ENCODE measurements at regions not wholly inside any gene's neighbourhood (a gene's known extent, or its start where the extent isn't known, plus 50 kb on each side); places are given as distances from the start of the nearest gene placed in this dataset.

GRCh38 chr16:51399908-51400670, 249.0 kb upstream of the SALL1 start:
- TF ChIP-seq CTCF (IDR thresholded peaks at IDR 0.05; ENCODE audit: insufficient read depth, low read depth, low read length, missing control alignments) = no peak
- H3K4me3 ChIP-seq (ENCODE audit: low read length) = no peak overlapping the region
- no peak for DNase-seq (ENCODE audit: low read depth)

- no peak for TF ChIP-seq CTCF (IDR thresholded peaks at IDR 0.05; ENCODE audit: insufficient read depth, low read depth, low read length, missing control alignments)
- DNase-seq (ENCODE audit: low read depth) = no peak
- no peak overlapping the region for H3K4me3 ChIP-seq (ENCODE audit: low read length)
Measured at GRCh38 chr16:51394421-51394820, 243.4 kb upstream of the SALL1 start.

DNA sequence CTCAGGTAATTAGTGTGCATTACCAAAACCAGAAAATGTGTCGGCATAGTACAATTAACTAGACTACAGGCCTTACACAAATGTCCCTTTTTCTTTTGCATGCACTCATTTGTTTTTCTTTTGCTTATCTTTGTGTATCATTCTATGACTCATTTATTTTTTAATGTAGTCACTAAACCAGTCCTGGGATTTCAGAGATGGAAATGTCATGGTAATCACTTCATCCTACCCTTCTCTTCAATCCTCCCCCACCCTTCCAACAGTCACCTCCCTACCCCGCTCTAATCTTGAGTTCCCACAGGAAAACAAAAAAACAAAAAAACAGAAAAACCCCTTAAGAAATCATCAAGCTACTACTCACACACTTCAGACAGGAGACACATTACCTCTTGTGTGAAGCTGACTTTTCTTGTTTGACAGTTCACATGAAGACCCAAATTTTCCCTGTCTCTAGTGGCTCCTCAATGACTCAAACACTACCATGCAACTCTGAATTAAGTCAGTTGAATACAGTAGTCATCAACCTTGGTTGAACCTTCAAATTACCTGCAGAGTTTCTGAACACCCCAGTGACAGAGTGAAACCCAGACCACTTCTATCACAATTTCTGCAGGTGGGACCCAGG, 242.4 kb upstream of the SALL1 start:
- no peak overlapping the region for H3K4me3 ChIP-seq (ENCODE audit: low read length)
- TF ChIP-seq CTCF (IDR thresholded peaks at IDR 0.05; ENCODE audit: insufficient read depth, low read depth, low read length, missing control alignments) = no peak
- DNase-seq (ENCODE audit: low read depth) = peak; percentile 62

DNA sequence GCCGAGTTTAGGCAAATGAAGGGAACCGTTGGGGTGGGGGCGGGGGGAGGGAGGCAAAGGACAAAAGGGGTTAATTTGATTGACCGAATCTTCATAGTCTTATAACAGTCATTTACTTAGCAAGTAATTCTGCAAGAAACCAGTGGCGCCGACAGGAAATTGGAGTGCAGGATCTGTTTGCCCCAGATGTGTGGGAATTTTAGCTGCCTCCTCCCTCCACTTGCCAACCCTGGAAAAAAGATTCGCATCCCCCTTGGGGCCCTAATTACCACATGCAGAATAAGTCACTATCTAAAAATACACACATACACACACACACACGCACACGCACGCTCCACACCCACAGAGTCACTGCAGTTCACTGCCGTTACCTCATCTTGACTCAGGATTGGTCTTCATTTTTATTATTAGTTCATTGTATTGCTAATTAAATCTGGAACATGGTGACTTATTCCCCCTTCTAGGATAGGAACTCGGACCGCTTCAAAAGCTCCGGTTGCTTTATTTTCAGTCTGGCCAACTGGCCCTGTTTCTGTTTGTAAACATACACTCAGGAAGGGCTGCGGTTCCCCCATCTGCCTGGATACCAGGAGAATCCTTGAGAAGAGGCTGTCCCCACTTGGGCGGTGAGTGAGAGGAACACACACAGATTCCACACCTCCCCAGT, 241.6 kb upstream of the SALL1 start:
- no peak for TF ChIP-seq CTCF (IDR thresholded peaks at IDR 0.05; ENCODE audit: insufficient read depth, low read depth, low read length, missing control alignments)
- DNase-seq (ENCODE audit: low read depth) = peak; percentile 67
- no peak overlapping the region for H3K4me3 ChIP-seq (ENCODE audit: low read length)

DNA sequence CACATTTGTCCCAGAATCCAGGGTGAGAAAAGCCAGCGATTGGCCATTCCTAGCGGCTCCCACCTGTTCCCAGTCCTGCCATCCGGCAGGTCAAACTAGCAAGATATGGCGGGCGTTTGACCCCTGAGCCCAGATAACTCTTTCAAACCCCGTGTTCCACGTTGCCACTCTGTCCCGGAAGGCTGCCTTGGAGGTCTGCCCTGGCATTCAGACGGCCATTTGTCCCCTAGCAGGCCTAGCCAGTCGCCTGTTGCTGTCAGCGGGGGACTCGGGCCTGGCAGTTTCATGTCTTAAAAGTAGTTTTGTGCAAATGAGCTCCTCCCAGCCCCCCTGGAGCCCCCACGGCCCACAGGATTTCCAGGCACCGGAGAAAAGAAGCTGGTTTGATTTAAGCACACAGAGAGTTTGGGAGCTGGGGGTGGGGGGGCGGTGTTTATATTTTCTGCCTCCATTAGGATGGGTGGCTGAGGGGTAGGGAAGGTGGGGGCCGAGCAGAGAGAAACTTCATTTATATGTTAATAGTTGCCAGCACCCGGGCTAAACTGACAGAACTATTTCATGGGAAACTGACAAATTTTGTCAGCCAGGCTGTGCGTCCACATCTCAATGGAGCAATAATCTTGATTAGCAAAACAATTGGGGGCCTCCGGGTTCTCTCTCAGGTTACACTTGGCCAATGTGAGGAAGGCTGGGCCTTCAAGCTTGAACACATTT, 240.9 kb upstream of the SALL1 start:
- no peak for DNase-seq (ENCODE audit: low read depth)
- no peak for TF ChIP-seq CTCF (IDR thresholded peaks at IDR 0.05; ENCODE audit: insufficient read depth, low read depth, low read length, missing control alignments)
- H3K4me3 ChIP-seq (ENCODE audit: low read length) = no peak overlapping the region

DNA sequence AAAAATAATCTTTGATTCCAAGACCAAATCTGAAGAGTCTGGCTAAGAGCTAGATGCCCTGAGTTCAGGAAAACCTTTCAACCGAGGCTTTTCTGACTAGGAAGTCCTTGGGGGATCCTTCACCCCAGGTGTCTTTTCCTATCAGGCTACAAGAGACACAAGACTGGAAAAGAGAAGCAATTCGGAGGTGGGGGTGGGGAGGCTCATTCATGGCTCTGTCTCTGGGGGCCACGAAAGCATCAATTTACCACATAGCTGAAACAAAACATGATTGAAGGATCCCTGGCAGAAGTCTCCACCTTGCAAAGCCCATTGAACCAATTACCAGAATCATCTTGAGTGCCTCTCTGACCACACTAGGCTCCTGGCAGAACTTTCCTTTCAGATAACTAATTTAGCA, 239.8 kb upstream of the SALL1 start:
- H3K4me3 ChIP-seq (ENCODE audit: low read length) = no peak overlapping the region
- TF ChIP-seq CTCF (IDR thresholded peaks at IDR 0.05; ENCODE audit: insufficient read depth, low read depth, low read length, missing control alignments) = no peak
- no peak for DNase-seq (ENCODE audit: low read depth)

All from epithelial cell of esophagus (primary cell).